Adrenal gland (tissue), 9 donors: ENCODE measurements at regions not wholly inside any gene's neighbourhood (a gene's known extent, or its start where the extent isn't known, plus 50 kb on each side); places are given as distances from the start of the nearest gene placed in this dataset.

Source experiments
- DNase-seq, 7 donors: peaks; one replicate each; pipeline ENCODE4 v3.0.0-alpha.2; 2019 to 2020
- H3K27ac ChIP-seq, 5 donors: fragments of 200-600 bp; sonication (generic) in 4 of 5; 1 replicate in 3 of 5; 2 replicates in 2 of 5; pipeline versions ENCODE4 v1.5.1 to v1.8.0; 2016 to 2020; ENCODE audit warnings: mild to moderate bottlenecking in 1 of 5
- H3K27me3 ChIP-seq: fragments of 200-600 bp; 2 replicates; pipeline ENCODE4 v1.8.0; 2021
- H3K36me3 ChIP-seq, 2 donors: fragments of 200-600 bp; replicated peaks in 1 of 2; 1 replicate in 1 of 2; 2 replicates in 1 of 2; pipeline versions ENCODE4 v1.5.1 to v1.8.0; 2018 to 2022
- H3K4me1 ChIP-seq, 2 donors: fragments of 200-600 bp; replicated peaks in 1 of 2; 1 replicate in 1 of 2; 2 replicates in 1 of 2; pipeline versions ENCODE4 v1.5.1 to v1.8.0; 2018 to 2021
- H3K4me3 ChIP-seq, 4 donors: fragments of 200-600 bp; sonication (generic) in 3 of 4; one replicate each; pipeline ENCODE4 v1.5.1; 2016 to 2018
- H3K9me3 ChIP-seq, 3 donors: fragments of 200-600 bp; sonication (generic) in 1 of 3; replicated peaks in 1 of 3; 1 replicate in 2 of 3; 2 replicates in 1 of 3; pipeline versions ENCODE4 v1.5.1 to v1.8.0; 2016 to 2021
- POLR2A ChIP-seq, 2 donors: fragments of 450-650 bp; IDR thresholded peaks; one replicate each; pipeline ENCODE4 v1.6.1; 2017; ENCODE audit warnings: antibody characterized with exemption in 2 of 2, mild to moderate bottlenecking in 2 of 2, moderate library complexity in 1 of 2
- WGBS, 4 donors: extraction: QIAGEN DNeasy Blood & Tissue Kit in 2 of 4; methylation state at CpG; one replicate each; pipeline versions ENCODE4 v1.1.5 to v1.1.7; 2013 to 2017; 5-methylcytosine and 5-hydroxymethylcytosine counted together
- intact Hi-C, 2 donors: fragments of 100-400 bp; cut with DNase I; formaldehyde crosslinking; loops; one replicate each; pipeline versions ENCODE4 v1.14.1 to v1.15.0; 2022 to 2023
- TF ChIP-seq, protein P1 (sequence below), 6 experiments: fragments of 450-650 bp in 4 of 6; fragments of 200-600 bp in 2 of 6; sonication (generic) in 1 of 6; IDR thresholded peaks; 1 replicate in 5 of 6; 2 replicates in 1 of 6; pipeline versions ENCODE4 v1.5.1 to v1.8.0; 2016 to 2021; ENCODE audit warnings: antibody characterized with exemption in 6 of 6, mild to moderate bottlenecking in 2 of 6, moderate library complexity in 1 of 6
- donor health status: healthy with polysubstance abuse.
- donor health status: Bipolar disorder and iron deficiency.
- donor health status: DM: yes; HTN: yes; CAD: no.
- donor health status: DM: no; HTN: no; CAD: no.
- donor health status: DM: no; HTN: no; CAD: no.

DNA sequence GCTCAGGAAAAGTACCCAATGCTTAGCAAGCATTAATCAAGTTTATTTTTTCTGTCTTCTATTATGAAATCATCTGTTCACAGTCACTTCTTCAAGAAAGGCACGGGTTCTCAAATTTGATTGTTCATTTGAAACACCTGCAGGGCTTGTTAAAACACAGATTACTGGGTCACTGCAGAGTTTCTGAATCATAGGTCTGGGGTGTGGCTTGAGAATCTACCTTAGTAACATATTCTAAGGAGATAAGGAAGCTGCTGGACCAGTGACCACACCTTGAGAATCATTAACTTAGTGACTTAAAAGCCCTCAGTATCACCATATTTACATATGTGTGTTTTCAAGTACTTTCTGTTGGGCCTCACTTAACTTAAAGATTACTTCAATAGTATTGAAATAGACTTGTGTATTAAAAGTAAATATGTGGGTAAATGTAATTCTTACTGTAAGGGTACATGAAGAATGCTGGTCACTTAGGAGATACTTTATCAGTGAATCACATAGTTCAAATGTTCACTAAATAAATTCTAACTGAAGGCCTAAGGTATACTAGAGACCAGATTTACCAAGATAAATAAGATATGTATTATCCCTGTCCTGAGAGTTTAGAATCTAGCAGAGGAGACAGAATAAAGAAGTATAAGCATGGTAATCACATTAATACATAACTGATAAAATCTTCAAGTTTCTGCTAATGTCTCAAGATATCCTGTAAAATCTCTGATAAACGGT lies 1342.1 kb upstream of the C9orf72 start:
- H3K4me1 ChIP-seq, result no peaks in the 10 kb centered on the region
- H3K27ac ChIP-seq, result no peak overlapping the region
- TF ChIP-seq, protein P1, sequence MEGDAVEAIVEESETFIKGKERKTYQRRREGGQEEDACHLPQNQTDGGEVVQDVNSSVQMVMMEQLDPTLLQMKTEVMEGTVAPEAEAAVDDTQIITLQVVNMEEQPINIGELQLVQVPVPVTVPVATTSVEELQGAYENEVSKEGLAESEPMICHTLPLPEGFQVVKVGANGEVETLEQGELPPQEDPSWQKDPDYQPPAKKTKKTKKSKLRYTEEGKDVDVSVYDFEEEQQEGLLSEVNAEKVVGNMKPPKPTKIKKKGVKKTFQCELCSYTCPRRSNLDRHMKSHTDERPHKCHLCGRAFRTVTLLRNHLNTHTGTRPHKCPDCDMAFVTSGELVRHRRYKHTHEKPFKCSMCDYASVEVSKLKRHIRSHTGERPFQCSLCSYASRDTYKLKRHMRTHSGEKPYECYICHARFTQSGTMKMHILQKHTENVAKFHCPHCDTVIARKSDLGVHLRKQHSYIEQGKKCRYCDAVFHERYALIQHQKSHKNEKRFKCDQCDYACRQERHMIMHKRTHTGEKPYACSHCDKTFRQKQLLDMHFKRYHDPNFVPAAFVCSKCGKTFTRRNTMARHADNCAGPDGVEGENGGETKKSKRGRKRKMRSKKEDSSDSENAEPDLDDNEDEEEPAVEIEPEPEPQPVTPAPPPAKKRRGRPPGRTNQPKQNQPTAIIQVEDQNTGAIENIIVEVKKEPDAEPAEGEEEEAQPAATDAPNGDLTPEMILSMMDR (IDR thresholded peaks at IDR 0.05), result no peak
- TF ChIP-seq POLR2A (IDR thresholded peaks at IDR 0.05), result no peak
- no peaks in the 10 kb centered on the region for H3K9me3 ChIP-seq
- H3K4me3 ChIP-seq, result no peak overlapping the region
- intact Hi-C loops, result no loop called here
- WGBS, 4 donors, result 57 to 80% (median 66%) methylated on average over 2 of the region's 2 CpGs
- H3K27me3 ChIP-seq, result no peaks in the 10 kb centered on the region
- H3K36me3 ChIP-seq, result no peaks in the 10 kb centered on the region
- DNase-seq, result no peak

DNA sequence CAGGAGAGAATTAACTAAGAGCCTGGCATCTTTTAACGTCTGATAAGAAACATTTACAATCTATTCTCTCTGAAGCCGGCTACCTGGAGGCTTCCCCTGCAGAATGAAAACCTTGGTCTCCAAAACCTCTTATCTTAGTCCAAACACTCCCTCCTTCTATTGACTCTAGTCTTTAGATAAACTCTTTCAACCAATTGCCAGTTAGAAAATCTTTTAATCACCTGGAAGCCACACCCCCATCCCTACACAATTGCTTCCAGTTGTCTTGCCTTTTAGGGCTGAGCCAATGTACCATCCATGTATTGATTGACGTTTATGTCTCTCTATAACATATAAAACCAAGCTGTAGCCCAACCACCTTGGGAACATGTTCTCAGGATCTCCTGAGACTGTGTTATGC lies 1343.1 kb upstream of the C9orf72 start:
- Histone ChIP-seq H3K4me1 (no peaks in the 10 kb centered on the region), H3K27ac (no peak overlapping the region), H3K27me3 (no peaks in the 10 kb centered on the region), H3K36me3 (no peaks in the 10 kb centered on the region), H3K9me3 (no peaks in the 10 kb centered on the region), H3K4me3 (no peak overlapping the region)
- TF ChIP-seq, protein P1 (IDR thresholded peaks at IDR 0.05), result no peak
- no peak for TF ChIP-seq POLR2A (IDR thresholded peaks at IDR 0.05)
- intact Hi-C loops, result no loop called here
- no peak for DNase-seq
- WGBS, 4 donors, result 69 to 83% (median 73%) methylated on average over 3 of the region's 3 CpGs

DNA sequence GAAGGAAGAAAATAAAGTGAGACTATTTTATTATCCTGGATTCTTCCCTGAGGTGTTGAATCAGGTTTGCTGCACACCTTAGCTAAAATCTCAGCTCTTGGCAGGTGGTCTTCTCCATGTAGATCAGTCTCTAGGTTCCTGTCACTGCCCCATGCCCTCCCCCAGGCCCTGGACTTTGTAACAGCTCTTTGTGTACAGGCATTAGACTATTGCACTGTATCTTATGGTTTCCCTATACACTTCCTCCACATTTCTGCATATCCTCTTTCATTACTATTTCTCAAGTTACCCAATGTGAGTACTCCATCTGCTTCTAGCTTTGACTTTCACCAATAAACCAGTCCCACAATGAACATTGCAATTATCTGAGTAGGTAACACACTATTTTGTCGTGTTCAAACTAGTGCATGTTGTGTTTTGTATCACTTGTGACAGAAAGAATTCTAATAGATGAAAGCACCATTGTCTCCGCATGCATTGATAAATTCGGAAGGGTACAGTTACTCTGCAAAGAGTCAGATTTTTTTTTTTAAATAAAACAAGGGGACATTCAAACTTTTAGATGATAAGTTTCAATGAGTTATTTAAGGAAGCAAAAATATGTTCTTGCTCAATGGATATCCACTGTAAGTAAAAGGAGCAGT lies 1348.7 kb upstream of the C9orf72 start:
- no peak for DNase-seq
- H3K4me3 ChIP-seq, result no peak overlapping the region
- H3K36me3 ChIP-seq, result no peaks in the 10 kb centered on the region
- H3K27ac ChIP-seq, result no peak overlapping the region
- intact Hi-C loops, result no loop called here
- TF ChIP-seq, protein P1 (IDR thresholded peaks at IDR 0.05), result no peak
- TF ChIP-seq POLR2A (IDR thresholded peaks at IDR 0.05), result no peak
- no peaks in the 10 kb centered on the region for H3K27me3 ChIP-seq
- H3K4me1 ChIP-seq, result no peaks in the 10 kb centered on the region
- no peaks in the 10 kb centered on the region for H3K9me3 ChIP-seq
- 76 to 83% (median 79%) methylated on average over 3 of the region's 3 CpGs for WGBS, 4 donors

DNA sequence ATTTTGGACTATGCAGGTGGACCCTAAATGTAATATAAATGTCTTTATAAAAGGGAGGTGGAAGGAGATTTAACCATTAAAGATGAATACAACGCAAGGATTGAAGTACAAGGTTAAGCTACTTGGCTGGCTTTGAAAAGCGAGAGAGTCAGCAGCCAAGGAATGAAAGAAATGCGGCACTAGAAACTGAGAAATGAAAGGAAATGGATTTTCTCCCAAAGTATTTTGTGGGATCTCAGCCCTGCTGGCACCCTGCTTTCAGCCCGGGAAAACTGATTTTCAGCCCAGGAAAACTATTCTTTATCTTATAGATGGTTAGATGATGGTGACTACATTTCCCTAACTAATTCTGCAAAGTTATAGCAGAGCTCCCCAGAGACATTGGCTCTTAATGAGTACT lies 1349.6 kb upstream of the C9orf72 start:
- no peak for DNase-seq
- H3K4me1 ChIP-seq, result no peaks in the 10 kb centered on the region
- H3K4me3 ChIP-seq, result no peak overlapping the region
- no peaks in the 10 kb centered on the region for H3K9me3 ChIP-seq
- no peak overlapping the region for H3K27ac ChIP-seq
- TF ChIP-seq, protein P1 (IDR thresholded peaks at IDR 0.05), result no peak
- no peak for TF ChIP-seq POLR2A (IDR thresholded peaks at IDR 0.05)
- H3K36me3 ChIP-seq, result no peaks in the 10 kb centered on the region
- 59 to 73% (median 64%) methylated on average over 4 of the region's 4 CpGs for WGBS, 4 donors
- no peaks in the 10 kb centered on the region for H3K27me3 ChIP-seq
- intact Hi-C loops, result no loop called here
